OCI-LY7 (cell line): ENCODE measurements at regions not wholly inside any gene's neighbourhood (a gene's known extent, or its start where the extent isn't known, plus 50 kb on each side); places are given as distances from the start of the nearest gene placed in this dataset.

Experiments
- BruUV-seq: library from RNA; stranded (reverse); fragments of 400-500 nt; replicated peaks from 2 replicates; lab custom pipeline; 2021; lab: Mats Ljungman, UMichigan
- CTCF ChIA-PET: fragments of 300-600 bp; sonication (Branson Sonifier 250); formaldehyde crosslinking; loops from one replicate; lab custom pipeline; 2022; ENCODE audit warnings: antibody characterized with exemption; ENCODE audit not compliant: unreplicated experiment; lab: Charles Lee
- POLR2A ChIA-PET: fragments of 300-600 bp; sonication (Branson Sonifier 250); formaldehyde crosslinking; loops from one replicate; lab custom pipeline; 2022; ENCODE audit warnings: antibody characterized with exemption; lab: Charles Lee
- DNase-seq: peaks from one replicate; pipeline ENCODE4 v3.0.0-alpha.2; 2015; ENCODE audit warnings: low spot score
- H2AFZ ChIP-seq: fragments of 200-600 bp; sonication (generic), shearing (Covaris generic); 2 replicates; pipeline ENCODE4 v1.6.1; 2014; ENCODE audit warnings: mild to moderate bottlenecking, antibody characterized with exemption, low read length, moderate library complexity
- H3K27ac ChIP-seq: fragments of 200-600 bp; sonication (generic); 2 replicates; pipeline ENCODE4 v1.5.1; 2014; ENCODE audit warnings: mixed run types, low read depth, mild to moderate bottlenecking, moderate library complexity, low read length, inconsistent platforms; ENCODE audit not compliant: poor library complexity, severe bottlenecking
- H3K36me3 ChIP-seq: fragments of 200-600 bp; sonication (generic); 2 replicates; pipeline ENCODE4 v1.6.1; 2014; ENCODE audit warnings: mild to moderate bottlenecking, antibody characterized with exemption, low read length, moderate library complexity, mixed read lengths; ENCODE audit not compliant: insufficient read depth
- H3K4me1 ChIP-seq: fragments of 200-600 bp; sonication (generic); 2 replicates; pipeline ENCODE4 v1.5.1; 2014; ENCODE audit warnings: mild to moderate bottlenecking, low read length; ENCODE audit not compliant: insufficient read depth, poor library complexity, severe bottlenecking
- H3K4me2 ChIP-seq: fragments of 200-600 bp; sonication (generic); 2 replicates; pipeline ENCODE4 v1.6.1; 2014; ENCODE audit warnings: mild to moderate bottlenecking, low read length
- H3K4me3 ChIP-seq: fragments of 200-600 bp; sonication (generic); 2 replicates; pipeline ENCODE4 v1.5.1; 2014; ENCODE audit warnings: mild to moderate bottlenecking, low read depth, low read length; ENCODE audit not compliant: poor library complexity, severe bottlenecking
- H3K79me2 ChIP-seq: fragments of 200-600 bp; sonication (generic); 2 replicates; pipeline ENCODE4 v1.6.1; 2016; ENCODE audit warnings: low read depth, mild to moderate bottlenecking, low read length, moderate library complexity, mixed read lengths; ENCODE audit not compliant: insufficient read depth
- H3K9me2 ChIP-seq: fragments of 200-600 bp; sonication (generic); 2 replicates; pipeline ENCODE4 v1.6.1; 2016; ENCODE audit warnings: mild to moderate bottlenecking, low read length, mixed read lengths; ENCODE audit not compliant: insufficient read depth
- H3K9me3 ChIP-seq: fragments of 200-600 bp; sonication (generic); 2 replicates; pipeline ENCODE4 v1.6.1; 2014; ENCODE audit warnings: mild to moderate bottlenecking, mixed run types, low read length, mixed read lengths
- H4K20me1 ChIP-seq: fragments of 200-600 bp; sonication (generic); 2 replicates; pipeline ENCODE4 v1.6.1; 2014; ENCODE audit warnings: mild to moderate bottlenecking, antibody characterized with exemption, low read length, moderate library complexity, mixed read lengths; ENCODE audit not compliant: insufficient read depth
- CTCF ChIP-seq: fragments of 200-600 bp; sonication (generic); conservative IDR thresholded peaks from 2 replicates; pipeline ENCODE4 v1.5.1; 2014; ENCODE audit warnings: mild to moderate bottlenecking, antibody characterized with exemption, low read length, moderate library complexity, mixed read lengths
- EZH2phosphoT487 ChIP-seq: fragments of 200-600 bp; sonication (generic); IDR thresholded peaks from 2 replicates; pipeline ENCODE4 v1.6.1; 2018; ENCODE audit warnings: low read depth, borderline replicate concordance, mild to moderate bottlenecking, mixed run types, antibody characterized with exemption, low read length, moderate library complexity, mixed read lengths
- intact Hi-C: fragments of 100-400 bp; cut with micrococcal nuclease; formaldehyde crosslinking; loops from one replicate; pipeline ENCODE4 v1.10.0; 2022; ENCODE audit not compliant: unreplicated experiment

GRCh38 chr22:48754611-48755058, 1073.0 kb downstream of the BRD1 start:
- no peak for TF ChIP-seq EZH2phosphoT487
- no peak for TF ChIP-seq CTCF

GRCh38 chr22:48753752-48754517, 1073.7 kb downstream of the BRD1 start:
- H4K20me1 ChIP-seq: no peaks in the 10 kb centered on the region
- no peak overlapping the region for H3K4me2 ChIP-seq
- TF ChIP-seq EZH2phosphoT487: no peak
- TF ChIP-seq CTCF: no peak
- DNase-seq: no peak
- no peak overlapping the region for H3K4me3 ChIP-seq
- ChIA-PET POLR2A (no interaction called here), CTCF (no interaction called here)
- no TSS peak for BruUV-seq
- no peak overlapping the region for H2AFZ ChIP-seq
- H3K79me2 ChIP-seq: no peaks in the 10 kb centered on the region
- intact Hi-C loops: no loop called here
- no peaks in the 10 kb centered on the region for H3K36me3 ChIP-seq
- H3K27ac ChIP-seq: no peak overlapping the region
- H3K9me2 ChIP-seq: no peaks in the 10 kb centered on the region
- no peaks in the 10 kb centered on the region for H3K9me3 ChIP-seq
- no peaks in the 10 kb centered on the region for H3K4me1 ChIP-seq

More at GRCh38 chr22:48754611-48755058, 1073.0 kb downstream of the BRD1 start:
- no peaks in the 10 kb centered on the region for H3K36me3 ChIP-seq
- no TSS peak for BruUV-seq
- H3K4me2 ChIP-seq: no peak overlapping the region
- no peak overlapping the region for H3K4me3 ChIP-seq
- intact Hi-C loops: no loop called here
- H3K79me2 ChIP-seq: no peaks in the 10 kb centered on the region
- no peak for DNase-seq
- no peak overlapping the region for H3K27ac ChIP-seq
- H4K20me1 ChIP-seq: no peaks in the 10 kb centered on the region
- no peaks in the 10 kb centered on the region for H3K4me1 ChIP-seq
- ChIA-PET CTCF (no interaction called here), POLR2A (no interaction called here)
- H3K9me3 ChIP-seq: no peaks in the 10 kb centered on the region
- H2AFZ ChIP-seq: no peak overlapping the region
- H3K9me2 ChIP-seq: no peaks in the 10 kb centered on the region

- intact Hi-C loops: no loop called here
- no peaks in the 10 kb centered on the region for H3K9me3 ChIP-seq
- no peak overlapping the region for H3K27ac ChIP-seq
- no peaks in the 10 kb centered on the region for H3K4me1 ChIP-seq
- no peaks in the 10 kb centered on the region for H3K79me2 ChIP-seq
- no TSS peak for BruUV-seq
- no peak for TF ChIP-seq CTCF
- no peak overlapping the region for H2AFZ ChIP-seq
- no peak overlapping the region for H3K4me2 ChIP-seq
- no peak overlapping the region for H3K4me3 ChIP-seq
- CTCF ChIA-PET: no interaction called here
- no peak for DNase-seq
- no peaks in the 10 kb centered on the region for H4K20me1 ChIP-seq
- H3K9me2 ChIP-seq: no peaks in the 10 kb centered on the region
- H3K36me3 ChIP-seq: no peaks in the 10 kb centered on the region
- POLR2A ChIA-PET: no interaction called here
Observed at GRCh38 chr22:48753381-48753730, 1074.3 kb downstream of the BRD1 start.
